ENCODE measurements at regions not wholly inside any gene's neighbourhood (a gene's known extent, or its start where the extent isn't known, plus 50 kb on each side); places are given as distances from the start of the nearest gene placed in this dataset.

DNA sequence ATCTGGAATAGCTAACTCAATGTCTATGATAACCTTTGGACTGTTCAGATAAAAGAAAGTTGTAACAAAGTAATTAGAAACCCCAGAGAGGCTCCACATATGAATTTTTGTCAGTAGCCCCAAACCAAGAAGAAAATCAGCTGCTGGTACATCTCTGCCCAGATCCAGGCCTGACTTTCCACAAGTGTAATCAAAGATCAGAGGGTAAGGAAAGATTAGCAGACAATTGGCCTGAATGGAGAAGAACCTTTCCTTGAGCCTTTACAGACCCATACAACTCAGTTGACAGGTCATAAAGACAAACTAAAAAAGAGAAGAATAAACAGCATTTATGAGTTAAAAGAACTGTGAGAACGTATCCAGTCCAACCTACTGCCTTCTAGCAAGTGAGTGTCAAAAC is 366.7 kb upstream of the PKN2 start:
- intact Hi-C loops (cut with micrococcal nuclease; ENCODE audit: unreplicated experiment): no loop called here
- in situ Hi-C loops (cut with HindIII; ENCODE audit: low pct_unique_long_range_greater_than_20kb, low sequenced_read_pairs): no loop called here

DNA sequence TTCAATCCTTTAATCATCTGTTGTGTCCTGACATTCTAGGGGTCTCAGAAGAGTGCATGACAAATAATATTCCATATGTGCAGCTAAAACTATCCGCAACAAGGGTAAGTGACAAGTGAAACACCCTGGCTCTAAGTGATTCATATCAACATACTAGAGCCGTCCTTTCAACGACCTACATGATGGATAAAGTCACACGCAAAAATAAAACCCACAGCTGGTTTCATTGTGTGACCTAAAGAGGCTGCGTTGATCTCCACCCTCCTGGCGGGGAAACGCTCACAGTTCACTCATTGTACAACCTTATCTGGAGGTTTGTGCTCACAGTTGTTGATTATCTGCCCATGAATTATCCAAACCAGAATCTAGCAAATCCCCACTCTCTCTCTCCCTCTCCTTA is 365.3 kb upstream of the PKN2 start:
- intact Hi-C loops (cut with micrococcal nuclease; ENCODE audit: unreplicated experiment) (no loop called here), in situ Hi-C loops (cut with HindIII; ENCODE audit: low pct_unique_long_range_greater_than_20kb, low sequenced_read_pairs) (no loop called here)
- TF ChIP-seq SIN3A (IDR thresholded peaks at IDR 0.05; ENCODE audit: borderline replicate concordance, insufficient read depth, low read depth, low read length): no peak
- TF ChIP-seq, protein P1, sequence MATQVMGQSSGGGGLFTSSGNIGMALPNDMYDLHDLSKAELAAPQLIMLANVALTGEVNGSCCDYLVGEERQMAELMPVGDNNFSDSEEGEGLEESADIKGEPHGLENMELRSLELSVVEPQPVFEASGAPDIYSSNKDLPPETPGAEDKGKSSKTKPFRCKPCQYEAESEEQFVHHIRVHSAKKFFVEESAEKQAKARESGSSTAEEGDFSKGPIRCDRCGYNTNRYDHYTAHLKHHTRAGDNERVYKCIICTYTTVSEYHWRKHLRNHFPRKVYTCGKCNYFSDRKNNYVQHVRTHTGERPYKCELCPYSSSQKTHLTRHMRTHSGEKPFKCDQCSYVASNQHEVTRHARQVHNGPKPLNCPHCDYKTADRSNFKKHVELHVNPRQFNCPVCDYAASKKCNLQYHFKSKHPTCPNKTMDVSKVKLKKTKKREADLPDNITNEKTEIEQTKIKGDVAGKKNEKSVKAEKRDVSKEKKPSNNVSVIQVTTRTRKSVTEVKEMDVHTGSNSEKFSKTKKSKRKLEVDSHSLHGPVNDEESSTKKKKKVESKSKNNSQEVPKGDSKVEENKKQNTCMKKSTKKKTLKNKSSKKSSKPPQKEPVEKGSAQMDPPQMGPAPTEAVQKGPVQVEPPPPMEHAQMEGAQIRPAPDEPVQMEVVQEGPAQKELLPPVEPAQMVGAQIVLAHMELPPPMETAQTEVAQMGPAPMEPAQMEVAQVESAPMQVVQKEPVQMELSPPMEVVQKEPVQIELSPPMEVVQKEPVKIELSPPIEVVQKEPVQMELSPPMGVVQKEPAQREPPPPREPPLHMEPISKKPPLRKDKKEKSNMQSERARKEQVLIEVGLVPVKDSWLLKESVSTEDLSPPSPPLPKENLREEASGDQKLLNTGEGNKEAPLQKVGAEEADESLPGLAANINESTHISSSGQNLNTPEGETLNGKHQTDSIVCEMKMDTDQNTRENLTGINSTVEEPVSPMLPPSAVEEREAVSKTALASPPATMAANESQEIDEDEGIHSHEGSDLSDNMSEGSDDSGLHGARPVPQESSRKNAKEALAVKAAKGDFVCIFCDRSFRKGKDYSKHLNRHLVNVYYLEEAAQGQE (IDR thresholded peaks at IDR 0.05; ENCODE audit: insufficient read depth in 1 of 2, low read depth in 2 of 2, low read length in 1 of 2): no peak
- TF ChIP-seq TCF7L2 (IDR thresholded peaks at IDR 0.05; ENCODE audit: low read depth, low read length): no peak
- TF ChIP-seq, protein P2, sequence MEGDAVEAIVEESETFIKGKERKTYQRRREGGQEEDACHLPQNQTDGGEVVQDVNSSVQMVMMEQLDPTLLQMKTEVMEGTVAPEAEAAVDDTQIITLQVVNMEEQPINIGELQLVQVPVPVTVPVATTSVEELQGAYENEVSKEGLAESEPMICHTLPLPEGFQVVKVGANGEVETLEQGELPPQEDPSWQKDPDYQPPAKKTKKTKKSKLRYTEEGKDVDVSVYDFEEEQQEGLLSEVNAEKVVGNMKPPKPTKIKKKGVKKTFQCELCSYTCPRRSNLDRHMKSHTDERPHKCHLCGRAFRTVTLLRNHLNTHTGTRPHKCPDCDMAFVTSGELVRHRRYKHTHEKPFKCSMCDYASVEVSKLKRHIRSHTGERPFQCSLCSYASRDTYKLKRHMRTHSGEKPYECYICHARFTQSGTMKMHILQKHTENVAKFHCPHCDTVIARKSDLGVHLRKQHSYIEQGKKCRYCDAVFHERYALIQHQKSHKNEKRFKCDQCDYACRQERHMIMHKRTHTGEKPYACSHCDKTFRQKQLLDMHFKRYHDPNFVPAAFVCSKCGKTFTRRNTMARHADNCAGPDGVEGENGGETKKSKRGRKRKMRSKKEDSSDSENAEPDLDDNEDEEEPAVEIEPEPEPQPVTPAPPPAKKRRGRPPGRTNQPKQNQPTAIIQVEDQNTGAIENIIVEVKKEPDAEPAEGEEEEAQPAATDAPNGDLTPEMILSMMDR (IDR thresholded peaks at IDR 0.05): no peak
- no peak for TF ChIP-seq POLR2AphosphoS5 (IDR thresholded peaks at IDR 0.05; ENCODE audit: low read depth, low read length)
- ChIA-PET POLR2A (no interaction called here), CTCF (no interaction called here)
- H3K9me3 ChIP-seq (ENCODE audit: control insufficient read depth, insufficient read depth, low read depth, low read length): no peaks in the 10 kb centered on the region
- DNase-seq (ENCODE audit: low read depth, low spot score): no peak
- no peaks in the 10 kb centered on the region for H3K27me3 ChIP-seq (ENCODE audit: control insufficient read depth, insufficient read depth, low read length)
- no peak overlapping the region for H3K27ac ChIP-seq (ENCODE audit: low read length)
- no peaks in the 10 kb centered on the region for H3K4me1 ChIP-seq (ENCODE audit: control insufficient read depth, insufficient read depth, low read length)
- BruUV-seq (replicated peaks): no TSS peak
- H3K36me3 ChIP-seq (ENCODE audit: control insufficient read depth, insufficient read depth, low read length): no peaks in the 10 kb centered on the region
- no peak overlapping the region for H3K4me3 ChIP-seq (ENCODE audit: low read depth in 2 of 2, low read length in 2 of 2)
- no peak for ATAC-seq

More for the DNA sequence above, 366.7 kb upstream of the PKN2 start:
- BruUV-seq (replicated peaks): no TSS peak
- no peaks in the 10 kb centered on the region for H3K36me3 ChIP-seq (ENCODE audit: control insufficient read depth, insufficient read depth, low read length)
- no peaks in the 10 kb centered on the region for H3K9me3 ChIP-seq (ENCODE audit: control insufficient read depth, insufficient read depth, low read depth, low read length)
- H3K4me1 ChIP-seq (ENCODE audit: control insufficient read depth, insufficient read depth, low read length): no peaks in the 10 kb centered on the region
- ATAC-seq (no peak), DNase-seq (ENCODE audit: low read depth, low spot score) (no peak)
- no peaks in the 10 kb centered on the region for H3K27me3 ChIP-seq (ENCODE audit: control insufficient read depth, insufficient read depth, low read length)
- no peak overlapping the region for H3K4me3 ChIP-seq (ENCODE audit: low read depth in 2 of 2, low read length in 2 of 2)
- H3K27ac ChIP-seq (ENCODE audit: low read length): no peak overlapping the region
- TF ChIP-seq POLR2AphosphoS5 (IDR thresholded peaks at IDR 0.05; ENCODE audit: low read depth, low read length) (no peak), SIN3A (IDR thresholded peaks at IDR 0.05; ENCODE audit: borderline replicate concordance, insufficient read depth, low read depth, low read length) (no peak), TCF7L2 (IDR thresholded peaks at IDR 0.05; ENCODE audit: low read depth, low read length) (no peak)
- TF ChIP-seq, protein P1 (IDR thresholded peaks at IDR 0.05; ENCODE audit: insufficient read depth in 1 of 2, low read depth in 2 of 2, low read length in 1 of 2): no peak
- TF ChIP-seq, protein P2 (IDR thresholded peaks at IDR 0.05): no peak
- CTCF ChIA-PET: no interaction called here
- POLR2A ChIA-PET: no interaction called here

Measured in Panc1 (cell line).